ENCODE measurements at regions not wholly inside any gene's neighbourhood (a gene's known extent, or its start where the extent isn't known, plus 50 kb on each side); places are given as distances from the start of the nearest gene placed in this dataset.

DNA sequence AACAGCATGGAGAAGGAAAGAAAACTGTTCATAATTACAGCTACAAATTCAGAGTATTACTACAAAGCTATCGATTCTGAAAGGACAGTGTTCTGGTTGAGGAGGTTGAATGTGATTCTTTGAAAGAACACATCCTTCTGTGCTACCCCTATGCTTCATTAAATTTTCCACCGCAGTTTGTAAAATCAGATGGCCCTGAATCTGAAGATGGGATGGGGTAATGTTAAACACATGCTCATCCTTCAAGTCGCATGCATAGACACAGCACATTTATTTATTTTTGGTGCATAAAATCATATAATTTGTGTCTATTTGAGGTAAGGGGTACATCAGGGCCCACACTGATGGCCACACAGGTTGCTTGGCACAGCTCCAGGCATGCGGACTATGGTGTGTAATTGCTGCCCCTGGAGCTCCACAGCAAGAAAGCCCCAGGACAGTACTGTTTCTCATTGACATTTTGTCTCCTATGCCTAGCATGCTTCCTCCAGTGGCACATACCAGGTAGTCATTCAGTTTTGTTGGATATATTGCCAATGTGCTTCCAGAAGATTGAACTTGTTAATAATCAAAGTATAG is 238.8 kb upstream of the TANK start:
- no peaks in the 10 kb centered on the region for H3K36me3 Mint-ChIP-seq (ENCODE audit: insufficient read depth, unreplicated experiment)
- no peak overlapping the region for H3K4me3 Mint-ChIP-seq (ENCODE audit: unreplicated experiment)

GRCh38 chr2:160924936-160925353 is 235.3 kb upstream of the TANK start:
- BruUV-seq (replicated peaks), result no TSS peak
- H3K4me1 Mint-ChIP-seq (ENCODE audit: low read depth, unreplicated experiment), result no peaks in the 10 kb centered on the region

More for the DNA sequence above, 238.8 kb upstream of the TANK start:
- CTCF ChIA-PET, result no interaction called here
- no peaks in the 10 kb centered on the region for H3K27me3 ChIP-seq (replicated peaks; ENCODE audit: control insufficient read depth, insufficient read depth, low read length)
- Mint-ChIP-seq H3K4me1 (ENCODE audit: low read depth, unreplicated experiment) (no peaks in the 10 kb centered on the region), H3K9me3 (ENCODE audit: unreplicated experiment) (no peaks in the 10 kb centered on the region), H3K27me3 (ENCODE audit: insufficient read depth, unreplicated experiment) (no peaks in the 10 kb centered on the region), H3K27ac (ENCODE audit: unreplicated experiment) (no peak overlapping the region)
- peaks cover 7% of the 10 kb centered on the region; the same call in 1 of the 2 replicates for H3K4me1 ChIP-seq
- H3K9me3 ChIP-seq, result no peaks in the 10 kb centered on the region
- intact Hi-C loops (cut with micrococcal nuclease; ENCODE audit: unreplicated experiment), result no loop called here
- TF ChIP-seq, protein P1, sequence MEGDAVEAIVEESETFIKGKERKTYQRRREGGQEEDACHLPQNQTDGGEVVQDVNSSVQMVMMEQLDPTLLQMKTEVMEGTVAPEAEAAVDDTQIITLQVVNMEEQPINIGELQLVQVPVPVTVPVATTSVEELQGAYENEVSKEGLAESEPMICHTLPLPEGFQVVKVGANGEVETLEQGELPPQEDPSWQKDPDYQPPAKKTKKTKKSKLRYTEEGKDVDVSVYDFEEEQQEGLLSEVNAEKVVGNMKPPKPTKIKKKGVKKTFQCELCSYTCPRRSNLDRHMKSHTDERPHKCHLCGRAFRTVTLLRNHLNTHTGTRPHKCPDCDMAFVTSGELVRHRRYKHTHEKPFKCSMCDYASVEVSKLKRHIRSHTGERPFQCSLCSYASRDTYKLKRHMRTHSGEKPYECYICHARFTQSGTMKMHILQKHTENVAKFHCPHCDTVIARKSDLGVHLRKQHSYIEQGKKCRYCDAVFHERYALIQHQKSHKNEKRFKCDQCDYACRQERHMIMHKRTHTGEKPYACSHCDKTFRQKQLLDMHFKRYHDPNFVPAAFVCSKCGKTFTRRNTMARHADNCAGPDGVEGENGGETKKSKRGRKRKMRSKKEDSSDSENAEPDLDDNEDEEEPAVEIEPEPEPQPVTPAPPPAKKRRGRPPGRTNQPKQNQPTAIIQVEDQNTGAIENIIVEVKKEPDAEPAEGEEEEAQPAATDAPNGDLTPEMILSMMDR (IDR thresholded peaks at IDR 0.05; ENCODE audit: insufficient read depth in 1 of 2, low read depth in 1 of 2, low read length in 1 of 2, severe bottlenecking in 1 of 2, unreplicated experiment in 1 of 2), result no peak
- no TSS peak for BruUV-seq (replicated peaks)
- POLR2A ChIA-PET, result no interaction called here
- H3K36me3 ChIP-seq (ENCODE audit: control insufficient read depth, insufficient read depth, low read length), result no peaks in the 10 kb centered on the region
- H3K4me3 ChIP-seq (ENCODE audit: low read depth, low read length), result no peak overlapping the region
- DNase-seq, result no peak

GRCh38 chr2:160925956-160926355 is 234.3 kb upstream of the TANK start:
- Mint-ChIP-seq H3K9me3 (ENCODE audit: unreplicated experiment) (peaks cover 1% of the 10 kb centered on the region), H3K4me3 (ENCODE audit: unreplicated experiment) (no peak overlapping the region), H3K27me3 (ENCODE audit: insufficient read depth, unreplicated experiment) (no peaks in the 10 kb centered on the region), H3K27ac (ENCODE audit: unreplicated experiment) (no peak overlapping the region), H3K4me1 (ENCODE audit: low read depth, unreplicated experiment) (no peaks in the 10 kb centered on the region), H3K36me3 (ENCODE audit: insufficient read depth, unreplicated experiment) (no peaks in the 10 kb centered on the region)
- no peaks in the 10 kb centered on the region for H3K27me3 ChIP-seq (replicated peaks; ENCODE audit: control insufficient read depth, insufficient read depth, low read length)
- POLR2A ChIA-PET, result no interaction called here
- no peak for DNase-seq
- intact Hi-C loops (cut with micrococcal nuclease; ENCODE audit: unreplicated experiment), result no loop called here
- CTCF ChIA-PET, result no interaction called here
- BruUV-seq (replicated peaks), result no TSS peak
- no peaks in the 10 kb centered on the region for H3K36me3 ChIP-seq (ENCODE audit: control insufficient read depth, insufficient read depth, low read length)
- H3K4me3 ChIP-seq (ENCODE audit: low read depth, low read length), result no peak overlapping the region
- H3K9me3 ChIP-seq, result no peaks in the 10 kb centered on the region
- TF ChIP-seq, protein P1 (IDR thresholded peaks at IDR 0.05; ENCODE audit: insufficient read depth in 1 of 2, low read depth in 1 of 2, low read length in 1 of 2, severe bottlenecking in 1 of 2, unreplicated experiment in 1 of 2), result no peak
- peaks cover 7% of the 10 kb centered on the region; the same call in 1 of the 2 replicates for H3K4me1 ChIP-seq

More at GRCh38 chr2:160924936-160925353, 235.3 kb upstream of the TANK start:
- Mint-ChIP-seq H3K27me3 (ENCODE audit: insufficient read depth, unreplicated experiment) (no peaks in the 10 kb centered on the region), H3K27ac (ENCODE audit: unreplicated experiment) (no peak overlapping the region), H3K36me3 (ENCODE audit: insufficient read depth, unreplicated experiment) (no peaks in the 10 kb centered on the region), H3K9me3 (ENCODE audit: unreplicated experiment) (no peaks in the 10 kb centered on the region), H3K4me3 (ENCODE audit: unreplicated experiment) (no peak overlapping the region)
- ChIA-PET POLR2A (no interaction called here), CTCF (no interaction called here)
- TF ChIP-seq, protein P1 (IDR thresholded peaks at IDR 0.05; ENCODE audit: insufficient read depth in 1 of 2, low read depth in 1 of 2, low read length in 1 of 2, severe bottlenecking in 1 of 2, unreplicated experiment in 1 of 2), result no peak
- Histone ChIP-seq H3K27me3 (replicated peaks; ENCODE audit: control insufficient read depth, insufficient read depth, low read length) (no peaks in the 10 kb centered on the region), H3K4me3 (ENCODE audit: low read depth, low read length) (no peak overlapping the region), H3K36me3 (ENCODE audit: control insufficient read depth, insufficient read depth, low read length) (no peaks in the 10 kb centered on the region), H3K4me1 (peaks cover 7% of the 10 kb centered on the region; the same call in 1 of the 2 replicates), H3K9me3 (no peaks in the 10 kb centered on the region)
- intact Hi-C loops (cut with micrococcal nuclease; ENCODE audit: unreplicated experiment), result no loop called here
- DNase-seq, result no peak
